SU-DHL-6 (cell line): ENCODE measurements at regions not wholly inside any gene's neighbourhood (a gene's known extent, or its start where the extent isn't known, plus 50 kb on each side); places are given as distances from the start of the nearest gene placed in this dataset.

Experiments
- EZH2phosphoT487 ChIP-seq: fragments of 200-600 bp; sonication (generic), shearing (Covaris generic); conservative IDR thresholded peaks from 2 replicates; pipeline ENCODE4 v1.6.1; 2018; ENCODE audit warnings: mild to moderate bottlenecking, antibody characterized with exemption, low read length, moderate library complexity, mixed read lengths
- TF ChIP-seq, protein P1 (sequence below): fragments of 200-600 bp; sonication (generic); IDR thresholded peaks from one replicate; pipeline ENCODE4 v1.5.1; 2017; ENCODE audit warnings: antibody characterized with exemption, mild to moderate bottlenecking, low read length, moderate library complexity; ENCODE audit not compliant: insufficient read depth, poor library complexity, severe bottlenecking

DNA sequence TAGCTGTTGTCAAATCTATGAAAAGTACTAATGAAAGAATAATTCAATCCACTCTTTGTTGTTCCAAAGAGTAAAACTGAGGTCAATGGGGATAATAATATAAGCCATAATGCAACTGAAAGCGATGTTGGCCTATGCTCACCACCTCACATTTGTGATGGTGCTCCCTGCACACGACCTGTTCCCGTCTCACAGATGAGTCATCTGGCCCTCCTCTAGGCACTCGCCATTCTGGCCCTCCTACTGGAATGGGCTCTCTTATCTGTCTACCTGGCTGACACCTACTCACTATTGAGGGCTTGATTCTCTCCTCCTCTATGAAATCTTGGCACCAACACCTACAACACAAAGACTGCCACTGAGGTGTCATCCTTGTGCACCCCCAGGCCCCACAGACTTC, 585.9 kb upstream of the ID2 start:
- TF ChIP-seq, protein P1, sequence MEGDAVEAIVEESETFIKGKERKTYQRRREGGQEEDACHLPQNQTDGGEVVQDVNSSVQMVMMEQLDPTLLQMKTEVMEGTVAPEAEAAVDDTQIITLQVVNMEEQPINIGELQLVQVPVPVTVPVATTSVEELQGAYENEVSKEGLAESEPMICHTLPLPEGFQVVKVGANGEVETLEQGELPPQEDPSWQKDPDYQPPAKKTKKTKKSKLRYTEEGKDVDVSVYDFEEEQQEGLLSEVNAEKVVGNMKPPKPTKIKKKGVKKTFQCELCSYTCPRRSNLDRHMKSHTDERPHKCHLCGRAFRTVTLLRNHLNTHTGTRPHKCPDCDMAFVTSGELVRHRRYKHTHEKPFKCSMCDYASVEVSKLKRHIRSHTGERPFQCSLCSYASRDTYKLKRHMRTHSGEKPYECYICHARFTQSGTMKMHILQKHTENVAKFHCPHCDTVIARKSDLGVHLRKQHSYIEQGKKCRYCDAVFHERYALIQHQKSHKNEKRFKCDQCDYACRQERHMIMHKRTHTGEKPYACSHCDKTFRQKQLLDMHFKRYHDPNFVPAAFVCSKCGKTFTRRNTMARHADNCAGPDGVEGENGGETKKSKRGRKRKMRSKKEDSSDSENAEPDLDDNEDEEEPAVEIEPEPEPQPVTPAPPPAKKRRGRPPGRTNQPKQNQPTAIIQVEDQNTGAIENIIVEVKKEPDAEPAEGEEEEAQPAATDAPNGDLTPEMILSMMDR, result no peak
- TF ChIP-seq EZH2phosphoT487, result no peak
